ENCODE measurements at regions not wholly inside any gene's neighbourhood (a gene's known extent, or its start where the extent isn't known, plus 50 kb on each side); places are given as distances from the start of the nearest gene placed in this dataset.

DNA sequence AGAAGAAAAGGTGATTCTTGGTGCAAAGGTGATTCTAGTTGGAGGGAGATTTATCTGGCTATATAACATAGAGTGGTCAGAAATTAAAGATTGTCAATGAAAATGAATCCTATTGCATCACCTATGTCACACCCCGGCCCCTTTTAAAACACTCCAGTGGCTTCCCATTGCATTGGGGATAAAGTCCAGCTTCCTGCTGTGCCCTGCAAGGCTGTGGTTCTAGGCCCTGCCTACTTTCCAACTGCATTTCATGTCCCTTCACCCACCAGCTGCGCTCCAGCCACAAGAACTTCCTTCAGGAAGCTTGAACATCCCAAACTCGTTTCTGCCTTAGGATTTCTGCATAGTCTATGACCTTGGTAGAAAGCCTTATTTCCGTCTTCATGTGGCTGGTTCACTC, 118.7 kb upstream of the UMPS start:
- DNase-seq, result no peak

DNA sequence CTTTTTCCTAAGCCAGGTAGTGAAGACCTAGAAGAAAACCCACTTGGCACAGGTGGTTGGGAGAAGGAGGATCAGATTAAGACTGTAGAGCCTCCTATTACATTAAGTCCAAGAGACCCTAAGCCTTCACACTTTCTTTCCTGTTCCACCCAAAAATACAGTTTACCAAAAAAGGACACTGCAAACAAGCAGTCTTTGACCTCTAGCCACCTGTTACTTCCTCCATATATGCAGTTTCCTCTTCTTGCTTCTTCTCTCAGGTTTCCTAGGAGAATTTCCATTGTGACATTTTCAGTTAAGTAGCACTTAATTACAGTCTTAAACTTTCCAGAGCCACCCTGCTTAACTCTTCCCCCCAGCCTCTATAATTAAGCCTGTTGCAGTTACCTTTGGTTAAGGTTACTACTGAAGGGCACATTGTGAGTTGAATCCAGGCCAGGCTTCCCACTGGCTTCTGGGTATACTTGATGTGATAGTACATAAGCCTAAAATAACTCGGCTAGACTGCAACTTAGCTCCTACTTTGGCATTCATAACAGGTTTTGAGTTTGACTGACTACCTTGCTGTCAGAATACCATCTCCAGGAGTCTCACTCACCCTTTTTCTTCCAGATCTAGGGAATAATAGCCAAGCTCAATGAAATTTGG, 114.2 kb upstream of the UMPS start:
- DNase-seq, result no peak

DNA sequence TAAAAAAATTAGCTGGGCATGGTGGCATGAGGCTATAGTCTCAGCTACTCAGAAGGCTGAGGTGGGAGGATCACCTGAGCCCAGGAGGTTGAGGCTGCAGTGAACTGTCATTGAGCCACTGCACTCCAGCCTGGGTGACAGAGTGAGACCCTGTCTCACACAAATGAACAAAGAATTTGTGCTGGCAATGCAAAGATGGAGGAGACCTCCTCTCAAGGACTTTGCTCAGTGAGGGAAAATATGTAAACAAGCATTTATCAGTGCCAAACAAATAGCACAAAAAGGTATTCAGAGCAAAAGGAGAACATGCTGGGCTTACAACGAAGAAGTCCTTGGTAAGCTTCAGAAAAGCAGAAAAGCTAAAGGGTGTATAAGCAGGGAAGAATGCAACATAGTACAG, 113.1 kb upstream of the UMPS start:
- no peak for DNase-seq

DNA sequence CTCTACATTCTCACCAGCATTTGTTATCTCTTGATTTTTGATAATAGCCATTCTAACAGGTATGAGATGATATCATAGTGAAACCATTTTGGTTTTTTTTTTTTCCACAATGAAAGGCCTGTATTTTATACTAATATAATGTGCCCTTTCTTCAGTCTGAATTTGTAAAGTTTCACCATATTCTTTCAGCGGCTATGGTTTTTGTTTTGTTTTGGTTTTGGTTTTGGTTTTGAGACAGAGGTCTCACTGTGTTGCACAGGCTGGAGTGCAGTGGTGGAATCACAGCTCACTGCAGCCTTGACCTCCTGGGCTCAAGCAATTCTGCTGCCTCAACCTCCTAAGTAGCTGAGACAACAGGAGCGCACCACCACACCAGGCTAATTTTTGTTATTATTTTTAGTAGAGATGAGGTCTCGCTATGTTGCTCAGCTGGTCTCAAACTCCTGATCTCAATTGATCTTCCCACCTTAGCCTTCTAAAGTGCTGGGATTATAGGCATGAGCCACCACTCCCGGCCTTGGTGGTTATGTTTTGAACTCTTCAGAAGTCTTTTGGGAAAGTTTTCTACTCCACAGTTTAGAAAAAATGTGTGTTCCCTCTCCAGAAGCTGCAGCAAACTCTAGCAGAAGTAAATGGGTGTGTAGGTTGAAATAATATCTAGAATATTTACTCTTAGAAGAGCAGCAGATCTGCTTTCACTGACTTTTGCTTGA, 110.2 kb upstream of the UMPS start:
- no peak for DNase-seq

DNA sequence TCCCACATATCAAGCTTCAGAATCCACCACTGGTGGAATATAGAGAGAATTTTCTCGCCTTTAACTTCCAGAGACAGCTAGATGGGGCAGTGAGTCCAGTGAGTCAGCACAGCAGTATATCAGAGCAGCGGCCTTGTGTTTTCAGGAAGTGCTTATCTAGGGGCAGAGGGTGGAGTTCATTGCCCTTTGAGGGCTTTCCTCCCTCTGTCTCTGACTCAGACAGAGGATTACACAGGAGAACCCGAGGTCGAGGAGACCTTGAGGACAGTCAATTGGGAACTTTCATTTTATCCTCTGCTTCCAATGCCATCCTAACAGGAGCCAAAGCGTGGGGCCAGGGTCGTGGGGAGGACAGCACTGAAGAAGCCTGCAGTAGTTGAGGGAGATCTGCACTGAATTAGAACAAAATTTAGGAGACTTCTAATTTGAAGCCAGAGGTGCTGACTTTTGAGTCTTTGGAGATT, 109.6 kb upstream of the UMPS start:
- DNase-seq, result peak; percentile 50

DNA sequence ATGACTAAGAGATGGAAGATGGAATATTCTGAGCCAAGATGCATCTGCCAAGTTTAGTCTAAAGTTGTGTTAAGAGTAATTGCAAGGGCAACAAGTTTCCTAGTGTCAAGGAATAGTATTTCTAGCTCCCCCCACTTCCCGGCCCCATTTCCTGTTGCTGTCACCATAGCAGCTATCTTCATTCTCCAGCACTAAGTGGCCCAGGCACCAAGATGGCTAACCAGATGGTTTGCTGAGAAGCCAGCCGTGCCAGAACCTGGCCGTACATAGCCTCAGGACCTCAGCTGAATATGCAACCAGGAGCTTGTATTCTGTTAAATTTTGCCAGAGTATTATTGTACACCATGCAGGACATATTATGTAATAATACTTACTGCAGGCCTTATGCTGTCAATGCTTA, 108.8 kb upstream of the UMPS start:
- DNase-seq, result no peak

DNA sequence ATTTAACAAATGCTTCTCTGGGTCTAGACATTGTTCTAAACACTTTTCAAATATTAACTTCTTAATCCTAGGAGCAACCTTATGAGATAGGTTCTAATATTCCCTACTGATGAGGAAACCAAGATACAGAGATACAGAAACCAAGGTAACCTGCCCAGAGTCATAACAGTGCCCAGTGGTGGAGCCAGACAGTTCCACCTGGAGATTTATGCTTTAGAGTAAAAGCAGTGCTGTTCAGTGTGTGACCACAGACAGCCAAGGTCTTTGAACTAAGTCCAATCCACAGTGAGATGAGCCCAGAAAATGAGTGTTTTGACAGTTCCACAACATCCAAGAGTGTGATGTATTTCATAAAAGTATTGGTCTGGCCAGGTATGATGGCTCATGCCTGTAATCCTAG, 105.2 kb upstream of the UMPS start:
- no peak for DNase-seq

DNA sequence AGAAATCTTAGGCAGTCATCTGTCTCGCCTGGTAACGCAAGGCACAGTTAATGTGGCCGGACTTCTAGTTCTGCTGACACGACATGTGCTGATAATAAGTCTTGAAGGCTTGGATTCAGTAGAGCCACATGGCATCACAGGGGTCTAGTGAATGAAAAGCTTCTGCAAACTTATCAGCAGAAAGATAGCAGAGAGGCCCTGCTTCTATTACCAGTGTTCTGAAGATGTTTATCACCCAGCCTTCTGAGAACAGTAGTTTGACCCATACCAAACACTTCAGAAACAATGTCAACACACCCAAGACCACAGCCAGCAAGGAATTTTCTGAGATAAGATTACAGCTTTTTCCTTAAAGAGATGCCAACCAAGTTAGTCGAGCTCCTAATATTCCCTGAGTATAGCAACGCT, 102.7 kb upstream of the UMPS start:
- DNase-seq, result peak; percentile 79

DNA sequence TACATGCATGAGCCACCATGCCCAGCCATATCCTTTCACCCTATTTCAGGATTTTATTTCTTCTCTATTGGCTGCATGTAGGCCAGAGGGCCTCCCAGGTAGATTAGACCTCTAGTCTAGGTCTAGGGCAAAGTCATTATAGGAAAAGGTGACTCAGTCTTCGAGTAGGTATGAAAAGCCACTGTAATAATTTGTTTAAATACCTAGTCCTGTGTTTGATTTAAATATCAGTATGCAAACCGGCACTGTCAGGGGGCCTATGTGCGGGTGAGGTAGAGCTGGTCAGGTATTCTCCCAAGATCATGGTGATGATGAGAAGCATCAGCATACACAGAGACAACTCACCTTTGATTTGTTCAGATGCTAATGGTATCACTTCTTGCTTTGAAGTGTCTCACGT, 101.4 kb upstream of the UMPS start:
- no peak for DNase-seq

DNA sequence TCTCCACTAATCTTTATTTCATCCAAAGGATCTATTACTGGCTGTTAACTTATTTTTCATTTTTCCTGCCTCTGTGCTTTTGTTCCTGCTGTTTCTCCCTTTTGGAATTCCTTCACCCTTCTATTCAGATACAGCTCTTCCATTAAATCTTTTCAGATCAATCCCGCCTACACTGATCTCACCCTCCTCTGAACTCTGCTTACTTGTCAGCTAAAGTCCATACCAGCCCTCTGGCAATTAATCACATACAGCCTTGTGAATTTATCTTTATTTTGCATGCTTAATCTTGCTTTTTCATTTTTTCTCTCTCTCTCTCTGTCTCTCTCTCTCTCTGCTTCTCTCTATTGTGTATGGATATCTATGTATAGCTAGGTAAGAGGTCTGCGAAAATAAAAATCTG, 100.8 kb upstream of the UMPS start:
- DNase-seq, result no peak

DNA sequence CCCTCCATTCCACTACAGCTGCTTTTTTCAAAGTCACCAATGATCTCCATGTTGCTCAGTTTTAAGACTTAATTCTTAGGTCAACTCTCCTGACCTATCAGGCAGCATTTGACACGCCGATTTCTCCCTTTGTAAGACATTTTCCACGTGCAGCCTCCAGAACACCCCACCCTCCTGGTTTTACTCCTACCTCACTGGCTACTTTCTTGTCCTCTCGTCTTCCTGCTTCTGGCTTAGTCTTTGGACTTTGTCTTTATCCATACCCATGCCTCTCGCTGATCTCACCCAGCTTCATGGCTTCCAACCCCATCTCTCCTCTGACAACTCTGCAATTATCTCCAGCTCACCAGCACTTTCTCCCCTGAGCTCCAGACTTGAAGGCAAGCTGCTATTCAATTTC, 99.3 kb upstream of the UMPS start:
- no peak for DNase-seq

DNA sequence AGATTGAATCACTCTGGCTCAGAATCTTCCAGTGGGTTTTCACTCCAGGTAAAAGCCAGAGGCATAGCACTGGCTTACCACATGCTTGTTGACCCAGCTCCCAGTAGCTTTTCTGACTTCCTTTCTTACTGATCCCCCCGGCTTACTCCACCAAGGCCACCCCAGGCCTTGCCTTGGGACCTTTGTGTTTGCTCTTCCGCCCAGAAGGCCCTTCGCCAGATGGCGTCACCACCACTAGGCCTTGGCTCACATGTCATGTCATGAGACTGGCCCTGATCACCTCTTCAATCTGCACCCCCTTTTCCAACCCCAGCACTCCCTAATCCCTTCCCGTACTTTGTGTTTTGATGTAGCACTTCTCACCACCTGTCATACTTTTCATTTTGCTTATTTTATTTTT, 98.5 kb upstream of the UMPS start:
- no peak for DNase-seq

DNA sequence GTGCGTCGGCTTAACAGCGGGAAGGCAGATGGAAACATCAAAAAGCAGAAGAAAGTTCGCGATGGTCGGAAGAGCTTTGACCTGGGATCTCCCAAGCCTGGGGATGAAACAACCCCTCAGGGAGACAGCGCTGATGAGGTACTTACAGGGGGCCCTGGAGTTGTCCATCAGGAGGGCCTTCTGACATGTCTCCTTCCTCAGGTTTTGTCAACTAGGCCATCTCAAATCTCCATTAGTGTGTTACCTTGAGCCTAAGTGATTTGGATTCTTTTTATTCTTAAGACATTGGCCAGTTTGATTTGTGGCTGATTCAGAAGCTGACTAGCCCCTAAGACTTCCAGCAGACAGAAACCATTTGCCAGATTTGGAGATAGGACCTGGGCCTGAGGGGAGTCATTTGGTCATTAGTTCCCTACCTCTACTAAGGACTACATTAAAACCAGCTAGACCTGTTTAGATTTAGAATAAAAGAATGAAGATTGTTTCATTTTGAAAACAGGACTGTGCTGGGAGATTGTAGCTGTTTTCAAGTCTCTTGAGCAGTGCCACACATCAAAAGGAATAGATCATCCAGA, 97.6 kb upstream of the UMPS start:
- DNase-seq, result no peak

DNA sequence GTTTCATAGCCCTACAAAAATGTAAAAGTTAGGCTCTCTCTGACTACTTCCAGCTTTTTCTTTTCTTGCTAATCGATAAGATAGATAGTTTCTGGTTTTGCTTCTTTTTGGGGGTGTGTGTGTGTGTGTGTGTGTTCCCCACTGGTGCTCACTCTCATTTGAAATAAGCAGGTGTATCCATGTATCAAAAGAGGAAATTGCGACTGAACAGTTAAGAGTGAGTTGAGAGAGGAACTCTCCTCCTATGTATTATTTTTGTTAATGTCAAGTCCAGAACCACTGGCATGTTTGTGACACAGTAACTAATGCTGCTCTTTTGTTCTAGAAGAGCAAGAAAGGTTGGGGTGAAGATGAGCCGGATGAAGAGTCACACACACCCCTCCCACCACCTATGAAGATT, 96.7 kb upstream of the UMPS start:
- no peak for DNase-seq

DNA sequence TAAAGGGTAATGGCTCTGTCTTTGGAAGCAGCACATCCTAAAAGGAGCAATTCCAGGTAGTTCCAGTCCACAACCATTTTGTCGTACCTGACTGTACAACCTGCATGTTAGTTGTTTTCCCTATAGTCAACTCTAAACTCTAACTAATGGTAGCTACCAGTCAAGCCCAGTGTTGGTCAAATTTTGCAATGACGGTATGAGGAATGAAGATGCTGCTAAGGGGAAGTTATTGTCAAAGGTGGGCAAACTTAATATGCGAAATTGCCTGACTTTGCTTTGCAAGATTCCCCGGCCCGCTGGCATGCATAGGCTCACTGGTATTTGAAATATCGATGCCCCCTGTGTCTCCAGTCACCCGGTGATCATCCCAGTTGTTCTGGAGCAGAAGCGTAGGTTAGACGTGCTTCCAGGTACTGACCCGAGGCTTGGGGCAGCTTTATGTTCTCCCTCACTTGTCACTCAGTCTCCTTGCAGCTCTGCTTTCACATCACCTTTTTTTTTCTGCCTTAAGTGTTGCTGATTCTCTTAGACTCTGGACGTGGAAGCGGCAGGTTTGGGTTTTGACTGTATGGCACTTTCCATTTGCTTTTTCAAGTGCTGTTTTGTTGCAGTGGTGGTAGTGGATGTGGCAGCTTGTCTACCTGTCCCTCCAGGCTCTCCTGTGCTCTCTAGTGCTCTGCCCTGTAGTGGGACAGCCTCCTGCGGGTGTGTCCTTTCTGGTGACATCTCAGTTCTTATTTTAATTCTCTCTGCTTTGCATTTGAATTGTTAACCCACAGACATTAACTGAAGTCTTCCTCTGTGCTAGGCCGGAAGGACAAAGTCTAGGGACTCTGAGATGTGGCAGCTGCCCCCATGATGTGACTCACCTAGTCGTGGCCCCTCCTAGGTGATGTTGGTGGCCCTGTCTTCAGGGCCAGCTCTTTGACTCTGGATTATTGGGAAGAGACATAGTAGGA, 95.8 kb upstream of the UMPS start:
- DNase-seq, result no peak

DNA sequence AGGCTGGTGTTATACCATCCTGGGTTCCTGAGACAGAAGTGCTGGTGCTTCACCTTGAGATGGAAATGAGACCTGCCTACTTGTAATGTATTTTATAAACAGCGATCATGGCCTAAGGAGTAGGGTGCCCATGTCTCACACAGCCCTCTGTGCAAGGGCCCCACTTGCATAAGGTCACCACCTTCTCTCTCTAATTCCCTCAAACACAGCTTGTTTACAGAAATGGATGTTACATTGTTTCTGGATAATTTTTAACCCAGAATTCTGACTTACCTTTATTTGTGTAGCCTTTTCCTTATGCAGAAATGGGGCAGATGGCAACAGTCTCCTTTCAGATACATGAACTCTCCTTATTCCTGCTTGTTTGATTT, 95.1 kb upstream of the UMPS start:
- no peak for DNase-seq

DNA sequence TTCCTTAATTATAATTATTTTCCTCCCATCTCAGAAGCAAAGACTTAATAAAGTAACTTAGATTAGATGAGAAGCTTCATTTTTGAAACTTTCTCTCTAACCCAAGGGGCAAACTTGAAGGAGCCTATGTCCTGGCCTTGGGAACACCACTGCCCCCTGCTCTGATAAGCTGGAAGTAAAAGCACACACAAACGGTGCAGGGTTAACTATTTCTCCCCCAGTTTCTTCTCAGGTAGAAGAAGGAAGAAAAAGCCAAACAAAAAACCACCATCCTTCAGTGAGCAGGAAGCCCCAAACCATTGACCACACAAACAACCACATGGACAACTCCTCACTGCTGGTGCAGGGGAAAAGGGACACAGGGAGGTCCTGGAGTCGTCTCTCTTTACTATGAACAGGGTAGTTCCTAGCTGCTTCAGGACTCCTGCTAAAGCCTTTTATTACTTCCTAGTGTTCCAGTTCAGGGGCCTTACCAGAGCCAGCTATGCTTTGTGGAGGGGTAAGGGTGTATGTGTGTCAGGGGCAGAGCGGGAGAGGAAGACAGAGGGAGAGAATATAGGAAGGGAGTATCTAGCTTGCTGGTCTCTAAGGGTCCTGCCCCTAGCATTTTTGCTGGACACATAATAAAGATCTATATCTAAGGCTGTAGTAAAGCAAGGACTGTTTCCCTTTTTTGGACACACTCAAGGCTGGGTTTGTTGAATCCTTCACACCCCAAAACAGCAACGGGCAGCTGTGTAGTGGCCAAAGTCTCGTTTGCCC, 94.0 kb upstream of the UMPS start:
- no peak for DNase-seq

DNA sequence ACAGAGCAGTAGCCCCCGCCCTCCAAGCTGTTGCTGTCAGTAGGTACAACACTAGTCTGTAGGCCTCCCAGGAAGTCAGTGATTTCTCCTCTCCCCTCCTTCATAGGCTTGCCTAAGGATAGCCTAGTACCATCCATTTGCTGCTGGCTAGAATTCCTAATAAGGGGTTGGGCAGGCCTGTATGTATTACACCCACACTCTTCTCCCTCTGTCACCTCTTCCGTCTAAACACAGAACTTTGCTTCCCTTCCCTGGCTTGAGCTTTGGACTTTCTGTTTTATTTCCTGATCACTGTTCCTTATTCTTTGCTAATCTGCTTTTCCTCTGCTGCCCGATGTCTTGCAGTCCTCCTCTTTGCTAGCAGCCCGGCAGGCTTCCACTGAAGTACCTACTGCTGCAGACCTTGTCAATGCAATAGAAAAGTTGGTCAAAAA, 93.4 kb upstream of the UMPS start:
- no peak for DNase-seq

DNA sequence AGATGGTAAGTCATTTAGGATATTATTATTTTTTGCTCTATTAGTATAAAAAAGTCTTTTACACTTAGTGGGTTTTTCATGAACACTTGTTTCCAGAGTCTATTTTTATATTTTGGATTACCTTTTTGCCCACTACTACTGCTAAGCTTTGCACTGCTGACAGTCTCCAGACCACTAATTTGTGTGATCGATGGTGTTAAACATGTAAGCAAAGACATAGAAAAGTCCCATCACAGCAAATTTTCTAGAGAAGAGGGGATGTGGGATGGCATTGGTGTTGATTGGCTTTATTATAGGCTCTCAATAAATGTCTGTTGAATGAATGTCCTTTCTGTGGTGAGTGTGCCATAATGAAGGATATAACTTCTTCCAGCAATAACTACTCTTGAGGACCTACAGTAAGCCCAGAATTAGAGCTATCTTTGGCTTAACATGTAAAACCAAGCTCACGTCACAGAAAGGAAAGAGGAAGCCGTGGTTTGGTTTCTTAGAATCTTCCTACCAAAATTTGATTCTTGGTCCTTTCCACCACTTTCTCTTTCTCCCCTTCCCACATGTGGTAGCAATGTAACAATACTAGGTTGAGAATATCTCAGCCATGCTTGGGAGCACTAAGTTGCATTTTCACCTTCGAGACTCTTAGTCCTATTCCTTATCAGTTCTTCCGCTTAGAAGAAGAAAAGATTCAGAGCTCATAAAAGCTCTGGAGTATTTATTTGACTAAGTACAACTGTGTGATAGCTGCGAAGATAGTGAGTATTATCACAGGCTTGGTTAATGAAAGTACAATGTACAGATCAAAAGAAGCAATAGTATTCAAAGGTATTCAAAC, 90.6 kb upstream of the UMPS start:
- no peak for DNase-seq

DNA sequence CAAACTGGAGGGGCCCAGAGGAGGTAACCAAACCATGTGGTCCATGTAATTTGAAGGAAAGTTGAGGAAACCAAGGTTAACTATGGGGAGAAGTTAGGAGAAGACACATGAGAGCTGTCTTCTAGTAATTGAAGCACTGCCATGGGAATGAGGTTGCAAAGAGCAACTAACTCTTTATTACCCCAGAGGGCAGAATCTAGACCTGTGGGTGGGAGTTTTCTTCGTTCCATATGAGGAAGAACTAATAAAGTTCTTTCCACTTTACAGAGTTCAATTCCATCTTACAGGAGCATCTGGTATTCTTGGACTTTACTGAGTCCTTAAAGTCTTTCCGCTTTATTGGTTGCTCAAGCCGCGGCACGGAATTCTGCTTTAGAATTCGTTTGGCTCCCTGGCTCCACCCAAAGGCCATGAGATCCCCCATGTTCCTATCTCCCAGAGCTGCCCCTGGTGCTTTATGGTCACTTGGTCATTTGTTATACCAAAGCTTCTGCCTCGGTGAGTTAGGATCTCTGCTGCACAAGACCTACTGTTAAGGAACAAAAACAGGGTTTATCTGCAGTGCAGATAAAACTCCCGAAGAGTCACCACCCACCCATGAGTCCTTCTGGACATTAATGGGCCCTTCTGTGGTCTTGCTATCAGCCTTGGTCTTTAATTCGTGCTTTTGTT, 89.5 kb upstream of the UMPS start:
- DNase-seq, result no peak

DNA sequence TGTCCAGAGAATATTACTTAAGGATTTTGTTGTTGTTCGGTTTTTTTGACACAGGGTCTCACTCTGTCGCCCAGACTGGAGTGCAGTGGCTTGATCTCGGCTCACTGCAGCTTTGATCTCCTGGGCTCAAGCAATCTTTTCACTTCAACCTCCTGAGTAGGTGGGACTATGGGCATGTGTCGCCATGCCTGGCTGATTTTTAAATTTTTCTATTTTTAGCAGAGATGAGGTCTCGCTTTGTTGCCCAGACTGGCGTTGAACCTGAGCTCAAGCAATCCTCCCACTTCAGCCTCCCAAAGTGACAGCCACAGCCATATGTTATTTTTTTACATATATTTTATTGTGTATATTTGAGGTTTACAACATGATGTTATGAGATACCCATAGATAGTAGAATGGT, 86.8 kb upstream of the UMPS start:
- no peak for DNase-seq
